ENCODE measurements at regions not wholly inside any gene's neighbourhood (a gene's known extent, or its start where the extent isn't known, plus 50 kb on each side); places are given as distances from the start of the nearest gene placed in this dataset.
A peak's percentile ranks its signal among the peaks of the same experiment; 100 is the strongest.

DNA sequence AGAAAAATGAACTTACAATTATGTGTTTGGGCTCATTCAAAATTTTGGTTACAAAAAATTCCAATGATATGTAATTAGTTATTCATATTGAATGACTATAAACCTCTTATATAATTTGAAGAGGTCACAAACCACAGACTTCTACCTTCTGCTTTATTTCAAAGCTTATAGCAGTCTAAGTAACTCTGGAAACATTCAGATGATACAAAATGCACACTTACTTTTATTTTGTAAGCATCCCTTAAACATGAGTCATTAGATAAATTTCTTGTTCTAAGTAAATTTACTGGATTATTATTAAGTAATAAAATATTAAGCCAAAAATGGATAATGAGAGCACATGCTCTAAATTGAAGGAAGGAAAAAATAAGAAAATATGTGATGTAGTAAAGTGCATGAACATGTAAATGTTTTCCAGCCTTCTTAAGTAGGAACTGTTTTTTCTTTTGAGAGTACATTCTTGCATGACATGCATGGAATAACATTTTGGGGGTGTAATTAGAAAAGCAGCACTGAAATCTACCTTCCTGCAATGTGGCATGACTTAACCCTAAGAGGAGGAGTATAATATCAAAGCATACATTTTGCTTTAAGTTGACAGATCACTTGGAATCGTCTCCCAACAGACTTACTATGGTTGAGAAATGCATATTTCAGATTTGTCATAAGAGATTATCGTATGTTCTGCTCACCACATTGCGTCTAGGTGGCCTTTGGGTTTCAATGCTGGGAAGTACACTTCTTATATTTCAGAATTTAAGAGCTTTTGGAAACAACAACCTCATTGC is 372.7 kb upstream of the HSF2 start:
- DNase-seq: no peak

DNA sequence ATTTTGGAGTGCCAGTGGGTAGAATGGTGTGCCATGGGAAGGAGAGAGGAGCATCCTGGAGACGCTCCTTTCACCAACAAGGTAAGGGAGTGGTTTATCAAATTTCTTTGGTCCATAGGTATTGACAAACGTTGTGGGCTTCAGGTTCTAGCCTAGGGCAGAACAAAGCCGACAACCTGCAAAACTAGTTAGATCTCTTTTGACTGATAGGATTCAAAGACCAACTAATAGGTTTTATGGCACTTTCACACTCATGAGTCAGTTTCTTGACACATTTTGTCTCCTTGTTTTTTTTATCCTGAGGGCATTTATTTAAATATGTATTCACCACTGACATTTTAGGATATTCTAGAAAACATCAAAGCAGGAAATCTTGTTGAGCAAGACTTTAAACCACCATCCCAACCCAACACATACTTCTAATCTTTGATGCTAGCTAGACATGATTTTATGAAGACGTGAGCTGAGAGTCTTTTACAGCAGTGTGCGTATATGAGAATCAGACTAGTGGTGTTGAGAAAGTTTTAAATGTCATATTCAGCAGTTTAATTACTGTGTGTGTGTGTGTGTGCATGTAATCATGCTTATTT is 370.4 kb upstream of the HSF2 start:
- no peak for DNase-seq

DNA sequence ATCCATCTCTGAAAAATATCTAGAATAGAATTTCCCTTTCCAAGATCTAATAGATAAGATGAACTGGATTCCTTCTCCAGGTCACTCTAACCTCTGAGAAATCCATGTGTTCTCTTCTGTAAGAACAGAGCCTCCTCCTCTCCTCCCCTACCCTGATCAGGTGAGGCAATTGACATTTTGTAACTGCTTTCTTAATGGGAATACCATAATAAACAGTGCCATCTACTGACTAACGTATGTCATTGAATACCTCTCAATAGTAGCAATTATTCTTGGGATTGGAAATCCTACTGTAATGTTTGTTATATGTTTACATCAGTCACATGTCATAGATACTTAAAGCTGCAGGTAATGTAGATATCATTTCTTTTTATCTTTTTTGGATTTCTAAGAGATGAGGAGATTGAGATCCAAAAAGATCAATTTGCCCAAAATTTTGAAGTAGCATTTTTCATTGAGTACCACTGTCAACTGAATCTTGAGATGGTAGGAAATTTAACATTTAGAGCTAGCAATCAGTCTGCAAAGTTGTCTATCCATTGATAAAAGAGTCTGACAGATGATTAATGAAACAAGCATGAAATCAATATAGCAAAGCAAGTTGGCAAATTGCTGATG is 365.8 kb upstream of the HSF2 start:
- peak; percentile 48 for DNase-seq

DNA sequence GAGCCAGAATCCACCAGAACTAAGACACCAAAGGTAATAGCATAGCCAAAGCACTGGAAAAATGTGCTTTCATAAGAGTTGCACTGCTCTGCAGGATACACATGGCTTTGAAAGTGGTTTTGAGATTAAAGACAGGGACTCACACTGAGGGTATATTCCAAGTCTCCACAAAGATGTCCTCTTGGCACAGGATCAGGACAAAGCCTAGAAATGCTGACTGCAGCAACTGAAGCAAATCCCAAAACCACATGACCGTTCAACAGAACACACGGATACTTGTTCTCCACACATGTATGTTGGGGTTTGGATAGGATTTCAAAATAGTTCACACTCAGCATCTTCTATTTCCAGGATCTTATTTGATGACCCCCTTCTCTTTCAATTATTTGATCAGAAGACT is 364.3 kb upstream of the HSF2 start:
- no peak for DNase-seq

DNA sequence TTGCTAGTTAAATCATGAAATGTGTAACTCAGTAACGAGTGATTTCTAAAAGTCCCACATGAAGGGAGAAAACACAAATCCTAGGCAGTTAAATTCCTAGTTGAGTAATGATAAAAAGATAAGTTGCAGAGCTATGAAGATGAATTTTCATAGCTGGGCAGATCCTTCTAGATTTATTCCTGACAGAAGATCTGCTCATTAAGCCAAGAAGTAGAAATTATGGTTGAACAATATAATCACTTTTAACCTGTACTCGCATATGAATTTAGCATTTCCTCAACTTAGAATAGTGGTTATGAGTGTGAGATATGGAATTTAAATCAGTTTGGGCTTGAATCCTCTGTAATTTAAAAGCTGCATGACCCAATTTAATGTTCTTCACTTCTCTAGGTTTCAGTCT is 359.2 kb upstream of the HSF2 start:
- DNase-seq: no peak

DNA sequence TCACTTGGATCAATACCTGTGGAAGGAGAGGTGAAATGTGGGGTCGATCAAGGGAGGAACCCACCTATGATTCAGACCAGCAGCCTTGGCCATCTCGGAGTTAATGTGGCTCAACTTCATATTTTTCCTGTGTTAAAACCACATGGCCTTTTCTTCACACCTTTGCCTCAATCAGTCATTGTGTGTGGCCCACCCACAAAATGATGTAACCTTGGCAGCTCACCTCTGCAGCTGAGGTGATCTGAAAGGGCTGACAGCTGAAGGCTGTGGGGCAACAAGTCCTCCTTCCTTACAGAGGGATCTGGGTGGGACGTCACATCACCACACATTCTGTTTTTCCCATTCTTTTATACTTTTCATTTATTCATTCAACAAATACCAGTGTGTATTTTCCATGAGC is 357.1 kb upstream of the HSF2 start:
- no peak for DNase-seq

DNA sequence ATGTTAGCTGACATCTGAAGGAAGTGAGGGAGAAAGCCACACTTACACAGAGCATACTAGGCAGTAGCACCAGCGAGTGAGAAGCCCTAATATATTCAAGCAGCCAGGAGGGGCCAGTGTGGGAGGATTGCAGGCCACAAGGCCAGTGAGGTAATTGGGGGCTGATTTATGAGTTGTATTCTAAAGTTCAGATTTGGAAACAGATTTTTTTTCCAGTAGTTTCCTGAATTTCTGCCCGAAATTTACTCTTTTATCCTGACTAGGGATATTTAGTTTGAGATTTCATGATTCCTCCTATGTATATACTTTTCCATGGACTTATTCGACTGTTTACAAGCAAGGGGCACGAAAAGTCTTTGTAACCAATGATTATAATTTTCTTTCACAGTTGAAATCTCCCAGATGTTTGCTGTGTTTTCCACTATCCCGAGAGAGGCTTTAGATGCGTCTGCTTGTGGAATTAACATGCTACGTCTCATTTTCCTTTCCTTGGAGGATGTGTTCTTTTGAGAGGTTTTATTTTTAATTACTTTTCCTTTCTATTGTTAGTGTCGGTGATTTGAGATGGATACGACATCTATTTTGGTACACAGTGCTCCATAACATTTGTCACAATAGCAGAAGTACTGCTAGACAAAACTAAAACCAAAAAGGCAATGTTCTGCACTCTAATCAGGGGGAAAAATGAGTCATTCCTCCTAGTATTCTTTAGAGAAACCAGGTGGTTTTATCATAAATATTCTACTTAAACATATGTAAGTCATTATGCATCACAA is 356.3 kb upstream of the HSF2 start:
- no peak for DNase-seq

DNA sequence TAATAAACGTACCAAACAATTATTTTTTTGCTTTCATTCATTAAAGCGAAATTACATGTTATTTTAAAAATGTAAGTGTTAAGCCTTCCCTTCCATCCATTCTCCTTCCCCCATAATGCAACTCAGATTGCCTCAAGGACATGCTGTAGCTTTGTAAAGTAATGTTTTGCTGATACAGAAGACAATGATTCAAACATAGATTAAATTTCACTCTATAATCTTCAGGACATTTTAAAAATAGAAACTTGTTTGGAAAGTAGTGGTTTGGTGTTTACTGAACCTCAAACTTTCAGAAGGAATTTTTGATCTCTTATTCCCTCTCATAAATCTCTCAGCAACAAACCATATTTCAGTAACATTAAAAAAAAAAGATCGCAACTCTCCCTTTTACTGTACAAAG is 350.9 kb upstream of the HSF2 start:
- no peak for DNase-seq

DNA sequence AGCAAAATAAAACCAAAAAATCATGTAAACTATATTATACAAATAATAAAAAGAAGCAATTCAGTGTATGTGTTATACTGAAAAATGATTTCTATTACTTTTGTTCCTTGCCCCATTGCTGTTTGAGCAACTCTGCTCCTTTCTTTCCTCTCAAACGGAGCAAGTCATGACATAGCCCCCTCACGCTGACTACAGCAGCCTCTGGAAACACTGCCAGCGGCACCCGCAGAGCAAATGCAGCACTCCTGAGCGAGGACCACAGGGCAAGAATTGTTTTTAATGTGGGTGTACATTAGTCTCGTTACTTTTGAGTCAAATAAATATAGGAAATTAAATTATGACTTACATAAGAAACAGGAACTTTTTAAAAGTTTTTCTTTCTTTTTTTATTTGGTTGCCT is 350.1 kb upstream of the HSF2 start:
- DNase-seq: peak; percentile 24

DNA sequence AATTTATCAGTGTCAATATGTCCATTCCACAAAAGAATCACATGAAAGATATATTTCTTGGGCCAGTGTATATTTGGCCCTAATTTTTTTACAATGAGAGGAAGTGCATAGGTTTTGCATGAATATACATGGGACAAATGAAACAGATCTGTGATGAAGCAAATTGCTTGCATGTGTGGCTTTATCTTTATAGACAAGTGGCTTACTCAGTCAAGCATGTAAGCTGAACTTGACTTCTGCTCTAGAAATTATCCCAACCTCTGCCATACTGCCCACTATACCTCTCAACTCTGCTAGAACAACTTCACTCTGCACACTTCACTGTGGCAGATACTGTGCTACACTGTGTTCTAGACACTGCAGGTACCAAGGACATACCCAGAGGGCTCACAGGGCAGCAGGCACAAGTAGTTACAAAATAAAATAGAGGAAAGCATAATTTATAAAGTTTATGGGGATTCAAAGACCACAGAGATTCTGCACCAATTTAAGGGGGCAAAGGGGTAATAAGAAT is 349.2 kb upstream of the HSF2 start:
- DNase-seq: no peak

DNA sequence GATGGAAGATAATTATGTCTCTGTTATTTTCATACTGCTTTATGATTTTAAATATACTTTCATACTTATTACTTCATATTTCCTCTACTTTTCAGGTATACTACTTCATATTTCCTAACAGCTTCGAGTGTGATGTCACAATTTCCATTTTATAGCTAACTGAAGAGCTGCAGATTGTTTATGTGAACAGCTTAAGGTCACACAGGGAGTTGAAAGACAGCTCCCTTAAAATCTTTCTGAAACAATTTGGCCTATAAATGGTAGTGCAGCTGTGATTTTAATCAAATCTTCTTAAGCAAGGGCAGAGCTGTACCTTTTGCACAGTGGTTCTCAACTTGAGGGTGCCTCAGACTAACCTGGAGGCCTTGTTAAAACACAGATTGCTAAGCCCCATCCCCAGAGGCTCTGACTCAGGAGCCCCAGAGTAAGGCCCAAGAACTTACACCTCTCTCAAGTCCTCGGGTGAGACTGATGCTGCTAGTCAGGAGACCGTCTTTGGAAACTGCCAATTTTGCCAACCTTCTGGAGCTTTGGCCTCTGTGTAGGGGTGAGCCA is 347.0 kb upstream of the HSF2 start:
- no peak for DNase-seq

DNA sequence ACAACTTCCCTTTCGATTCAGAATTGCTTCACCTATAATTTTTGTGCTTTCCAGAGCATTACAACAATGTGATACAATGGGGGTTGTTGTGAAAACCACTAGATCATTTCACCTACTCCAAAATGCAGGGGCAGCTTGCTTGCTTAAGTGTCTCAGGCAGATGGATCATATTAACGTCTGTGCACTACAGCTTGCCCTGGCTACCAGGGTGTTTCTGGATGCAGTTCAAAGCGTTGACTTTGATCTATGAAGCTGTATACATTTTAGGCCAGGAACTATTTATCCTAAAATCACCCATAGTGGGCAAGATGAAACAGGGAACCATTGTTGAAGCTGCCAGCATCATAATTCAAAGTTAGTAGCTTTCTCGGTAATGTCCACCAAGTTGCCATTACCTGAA is 339.5 kb upstream of the HSF2 start:
- no peak for DNase-seq

DNA sequence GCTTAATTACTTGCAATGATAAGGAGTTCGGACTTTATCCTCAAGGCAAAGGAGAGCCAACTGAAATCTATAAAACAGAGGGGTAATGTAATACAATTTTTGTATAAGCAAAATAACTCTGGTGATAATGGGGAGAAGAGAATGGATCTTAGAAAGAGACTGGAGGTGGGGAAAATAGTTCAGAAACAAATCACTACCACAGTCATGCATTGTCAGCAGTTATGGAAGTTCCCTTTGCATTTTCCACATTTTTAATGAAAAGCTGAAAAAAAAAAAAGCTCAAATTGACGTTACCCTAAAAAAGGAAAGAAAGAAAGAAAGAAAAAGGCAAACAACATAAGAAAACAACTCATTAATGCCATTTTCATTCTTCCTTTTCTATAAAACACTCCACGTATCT is 337.6 kb upstream of the HSF2 start:
- no peak for DNase-seq

DNA sequence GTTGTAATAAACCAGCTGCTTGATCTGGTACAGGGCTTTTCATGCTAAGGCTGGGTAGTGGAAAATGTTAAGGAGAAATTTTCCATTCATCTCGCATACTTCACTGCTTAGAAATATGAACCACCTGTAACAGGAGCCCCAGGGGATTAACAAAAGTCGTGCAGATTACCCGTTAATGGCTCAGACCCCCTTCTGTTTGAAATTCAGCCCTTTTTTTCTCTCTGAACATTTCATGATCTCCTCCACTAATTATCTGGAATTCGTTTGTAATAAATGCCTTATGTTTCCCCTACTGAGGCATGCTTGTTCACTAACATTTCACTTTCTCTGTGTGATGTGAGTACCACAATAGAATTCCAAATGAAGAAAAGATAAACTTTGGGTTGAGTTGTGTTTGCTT is 336.4 kb upstream of the HSF2 start:
- DNase-seq: no peak

DNA sequence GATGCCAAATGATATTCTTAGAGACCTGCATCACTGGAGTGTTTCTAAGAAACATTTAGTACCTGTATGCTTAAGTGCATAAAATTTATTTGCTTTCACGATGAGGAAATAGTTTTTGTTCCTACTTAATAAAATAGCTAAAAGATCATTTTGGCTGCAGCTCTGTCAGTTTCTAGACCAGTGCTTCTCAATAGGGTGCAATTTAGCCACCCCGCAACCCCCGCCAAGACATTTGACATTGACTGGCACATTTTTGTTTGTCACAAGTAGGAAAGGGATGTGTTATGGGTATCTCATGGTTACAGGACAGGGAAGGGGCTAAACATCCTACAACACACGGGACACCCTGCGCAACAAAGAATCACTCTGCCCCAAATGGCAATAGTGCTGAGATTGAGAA is 335.7 kb upstream of the HSF2 start:
- no peak for DNase-seq

DNA sequence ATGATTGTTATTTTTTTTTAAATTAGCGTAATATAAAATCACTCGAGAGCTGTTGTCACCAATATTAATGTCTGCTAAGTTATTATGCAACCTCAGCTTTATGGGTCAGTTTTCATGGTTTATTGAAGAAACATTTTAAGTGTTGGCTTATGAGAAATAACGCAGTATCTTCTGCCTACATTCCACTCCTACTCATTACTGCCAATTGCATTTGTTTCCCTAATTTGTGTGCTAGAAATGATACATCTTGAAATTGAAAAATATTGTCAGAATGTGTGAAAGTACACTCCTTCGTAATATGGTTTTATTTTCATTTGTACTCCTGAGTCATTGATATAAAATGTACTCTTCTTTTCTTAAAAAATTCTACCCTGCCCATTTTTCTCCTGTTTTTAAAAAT is 333.3 kb upstream of the HSF2 start:
- DNase-seq: no peak

DNA sequence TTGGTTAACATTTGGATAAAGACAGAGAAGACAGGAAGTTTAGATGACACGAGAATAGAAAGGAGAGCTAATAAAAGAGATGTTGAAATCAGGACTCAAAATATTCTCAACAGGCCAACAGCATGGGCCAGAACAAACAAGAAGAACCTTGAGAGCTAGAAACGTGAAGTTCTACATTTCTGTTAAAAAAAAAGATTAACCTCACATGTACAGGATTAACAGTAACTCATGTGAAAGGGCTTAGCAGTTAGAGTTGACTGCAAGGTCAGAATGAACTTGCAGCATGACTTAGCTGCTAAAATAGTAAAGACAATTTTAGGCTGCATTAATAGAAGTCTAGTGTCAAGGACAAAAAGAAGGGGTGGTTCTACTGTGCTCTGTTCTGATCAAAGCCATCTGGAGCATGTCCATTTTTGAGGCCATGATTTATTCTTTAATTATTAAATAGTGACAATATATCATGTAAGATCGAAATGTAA is 331.1 kb upstream of the HSF2 start:
- no peak for DNase-seq

DNA sequence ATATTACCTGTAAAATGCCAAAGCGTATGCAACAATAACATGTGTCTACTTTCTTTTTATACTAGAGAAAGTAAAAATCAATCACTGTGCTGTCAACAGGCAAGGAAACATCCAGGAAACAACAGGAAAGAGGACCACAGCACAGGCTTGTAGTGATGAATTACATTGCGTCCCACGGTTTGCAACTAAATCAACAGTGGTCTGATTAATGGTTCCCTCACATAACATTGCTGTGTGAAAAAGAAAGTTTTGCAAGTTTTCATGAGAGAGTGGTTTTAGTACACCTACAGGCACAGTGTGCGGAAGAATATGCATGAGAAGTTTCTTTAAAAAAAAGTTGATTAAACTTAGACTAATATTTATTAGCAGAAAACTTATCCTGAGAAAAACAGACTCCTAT is 329.5 kb upstream of the HSF2 start:
- no peak for DNase-seq

DNA sequence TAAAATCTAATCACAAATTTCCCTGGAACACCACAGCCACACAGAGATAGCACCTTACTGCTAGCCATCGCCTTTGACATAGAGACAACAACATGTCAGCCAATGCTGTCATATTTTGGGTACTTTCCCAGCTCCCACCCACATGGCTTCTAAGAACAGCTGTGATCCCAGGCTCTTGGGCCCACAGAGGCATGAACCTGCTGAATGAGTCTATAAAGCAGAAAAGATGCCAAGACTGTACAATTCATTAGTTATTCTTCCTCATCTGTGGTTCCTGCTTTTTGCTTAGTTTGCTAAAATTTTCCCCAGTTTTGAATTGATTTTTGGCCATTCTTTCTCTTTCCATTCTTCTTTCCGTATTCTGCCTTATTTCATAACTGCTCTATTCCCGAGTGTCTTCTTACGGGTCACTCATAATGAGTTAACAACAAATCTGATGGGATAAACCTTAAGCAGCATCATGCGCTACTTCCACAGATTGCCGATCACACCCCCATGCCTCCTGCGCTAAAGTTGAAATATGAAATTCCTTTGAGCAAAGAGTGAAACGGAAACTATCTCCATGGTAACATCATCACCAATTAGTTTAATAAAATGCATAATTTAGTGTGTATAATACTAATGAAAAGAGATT is 327.3 kb upstream of the HSF2 start:
- DNase-seq: no peak

DNA sequence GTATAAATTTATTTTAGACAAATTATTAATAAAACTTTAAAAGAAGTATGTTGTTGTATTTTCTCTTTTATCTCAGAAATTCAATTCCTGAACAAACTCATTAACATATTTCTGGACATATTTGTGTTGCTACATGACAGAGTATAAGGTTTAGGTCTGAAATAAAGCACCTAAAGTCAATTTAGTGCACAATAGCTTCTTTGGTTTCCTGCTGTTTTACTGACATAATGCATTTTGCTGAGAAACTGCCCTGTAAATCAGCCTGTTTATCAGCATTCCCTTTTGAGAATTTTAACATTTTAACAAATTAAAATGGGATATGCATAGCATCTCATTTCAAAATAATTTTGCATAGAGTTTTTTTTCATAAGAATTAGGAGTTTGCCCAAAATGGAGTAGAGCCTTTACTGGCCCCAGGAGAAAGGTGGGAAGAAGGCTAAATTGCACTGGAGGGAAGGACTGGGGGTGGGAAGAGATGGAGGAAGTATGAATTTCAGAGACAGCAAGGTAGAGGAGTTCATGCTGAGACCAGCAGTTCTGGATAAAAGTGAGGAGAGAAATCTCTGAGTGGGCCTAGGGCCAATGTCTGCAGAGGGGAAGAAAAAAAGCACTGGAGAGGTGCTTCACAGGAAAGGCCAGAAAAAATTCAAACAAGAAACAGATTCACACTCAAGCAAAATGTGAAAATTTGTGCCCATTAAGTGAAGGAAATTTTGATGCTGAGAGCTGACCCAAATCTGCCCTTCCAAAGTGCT is 324.2 kb upstream of the HSF2 start:
- no peak for DNase-seq

DNA sequence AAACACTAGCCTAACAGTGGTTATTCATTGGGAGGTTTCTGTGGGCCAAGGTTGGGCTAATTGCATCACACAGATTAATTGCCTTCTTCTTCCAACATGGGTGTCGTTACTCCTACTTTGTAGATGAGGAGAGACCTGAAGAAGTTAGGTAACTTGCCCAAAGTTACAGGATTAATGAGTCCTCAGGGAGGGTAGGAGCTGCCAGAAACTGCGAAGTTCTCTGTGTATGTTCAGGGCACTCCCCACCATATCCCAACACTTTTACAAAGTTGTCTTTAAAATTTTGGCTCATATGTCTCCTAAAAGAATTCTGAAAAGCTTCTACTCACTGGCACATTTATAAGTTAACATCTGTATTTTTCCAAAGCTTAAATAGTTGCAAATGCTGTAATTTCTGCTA is 323.5 kb upstream of the HSF2 start:
- DNase-seq: no peak

DNA sequence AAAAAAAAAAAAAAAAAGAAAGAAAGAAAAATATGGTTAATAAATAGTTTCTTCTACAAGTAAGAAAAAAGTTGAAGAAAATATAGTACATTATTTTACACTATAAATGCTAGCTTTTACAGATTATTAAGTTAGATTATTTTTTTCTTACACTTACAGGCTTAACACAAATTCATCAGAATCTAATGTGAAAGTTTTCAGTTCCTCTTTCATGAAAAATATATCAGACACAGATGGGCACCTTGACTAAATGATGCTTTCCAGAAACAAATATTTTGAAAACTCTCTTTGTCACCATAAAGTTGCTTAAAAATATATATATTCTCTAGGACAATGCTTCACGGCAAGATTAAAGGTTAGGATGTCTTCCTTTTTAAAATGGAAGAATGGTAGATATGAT is 321.8 kb upstream of the HSF2 start:
- DNase-seq: no peak

Data from midbrain (tissue), 1 donor.